ENCODE measurements at regions not wholly inside any gene's neighbourhood (a gene's known extent, or its start where the extent isn't known, plus 50 kb on each side); places are given as distances from the start of the nearest gene placed in this dataset.

DNA sequence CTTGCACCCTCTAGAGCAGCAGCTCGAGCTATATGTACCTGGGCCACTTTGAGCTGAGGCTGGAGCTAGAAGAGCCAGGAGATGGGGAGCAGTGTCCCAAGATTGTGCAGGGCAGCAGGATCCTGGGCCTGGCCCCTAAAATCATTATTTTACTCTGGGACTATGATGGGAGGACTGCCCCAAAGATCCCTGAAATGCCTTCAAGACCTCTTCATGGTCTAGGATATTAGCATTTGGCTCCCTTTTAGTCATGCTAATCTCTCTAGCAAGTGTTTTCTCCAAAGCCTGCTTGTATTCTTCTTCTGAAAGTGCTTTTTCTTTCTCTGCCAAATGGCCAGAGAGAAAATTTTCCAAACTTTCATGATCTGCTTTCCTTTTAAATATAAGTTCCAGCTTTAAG is 211.6 kb downstream of the PARM1 start:
- no peak for TF ChIP-seq TAF1 (IDR thresholded peaks at IDR 0.05; ENCODE audit: borderline replicate concordance, insufficient read depth, low read length)
- no peak for TF ChIP-seq POLR2AphosphoS5 (IDR thresholded peaks at IDR 0.05; ENCODE audit: low read depth, low read length)
- TF ChIP-seq REST (IDR thresholded peaks at IDR 0.05; ENCODE audit: insufficient read depth in 1 of 2, low read depth in 2 of 2, low read length in 2 of 2), result no peak
- TF ChIP-seq SIN3A (IDR thresholded peaks at IDR 0.05; ENCODE audit: borderline replicate concordance, insufficient read depth, low read length), result no peak

All from PFSK-1 (cell line).